ENCODE measurements at regions not wholly inside any gene's neighbourhood (a gene's known extent, or its start where the extent isn't known, plus 50 kb on each side); places are given as distances from the start of the nearest gene placed in this dataset.

GRCh38 chr3:116842254-116842957, 132.8 kb downstream of the TUSC7 start:
- no peak for DNase-seq (ENCODE audit: low spot score)
- intact Hi-C loops (cut with DNase I): no loop called here

GRCh38 chr3:116848248-116848829, 138.8 kb downstream of the TUSC7 start:
- intact Hi-C loops (cut with DNase I): no loop called here
- no peak for DNase-seq (ENCODE audit: low spot score)

GRCh38 chr3:116849261-116849688, 139.7 kb downstream of the TUSC7 start:
- DNase-seq (ENCODE audit: low spot score): no peak
- intact Hi-C loops (cut with DNase I): no loop called here

- DNase-seq (ENCODE audit: low spot score): no peak
- intact Hi-C loops (cut with DNase I): no loop called here
Observed at GRCh38 chr3:116852803-116853202, 143.2 kb downstream of the TUSC7 start.

- intact Hi-C loops (cut with DNase I): no loop called here
Observed at GRCh38 chr3:116863270-116863770, 153.7 kb downstream of the TUSC7 start.

GRCh38 chr3:116863822-116864589, 154.4 kb downstream of the TUSC7 start:
- DNase-seq (ENCODE audit: low spot score): no peak
- intact Hi-C loops (cut with DNase I): no loop called here

More at GRCh38 chr3:116863270-116863770, 153.7 kb downstream of the TUSC7 start:
- DNase-seq (ENCODE audit: low spot score): no peak

- intact Hi-C loops (cut with DNase I): no loop called here
- DNase-seq (ENCODE audit: low spot score): no peak
Observed at GRCh38 chr3:116864590-116864927, 155.0 kb downstream of the TUSC7 start.

- intact Hi-C loops (cut with DNase I): no loop called here
- DNase-seq (ENCODE audit: low spot score): no peak
Observed at GRCh38 chr3:116870379-116870778, 160.8 kb downstream of the TUSC7 start.

- no peak for DNase-seq (ENCODE audit: low spot score)
Observed at GRCh38 chr3:116871905-116872304, 162.3 kb downstream of the TUSC7 start.

GRCh38 chr3:116872688-116873087, 163.1 kb downstream of the TUSC7 start:
- intact Hi-C loops (cut with DNase I): no loop called here
- DNase-seq (ENCODE audit: low spot score): no peak

More at GRCh38 chr3:116871905-116872304, 162.3 kb downstream of the TUSC7 start:
- intact Hi-C loops (cut with DNase I): no loop called here

- no peak for DNase-seq (ENCODE audit: low spot score)
- intact Hi-C loops (cut with DNase I): no loop called here
Observed at GRCh38 chr3:116873142-116873541, 163.6 kb downstream of the TUSC7 start.

- intact Hi-C loops (cut with DNase I): no loop called here
- DNase-seq (ENCODE audit: low spot score): no peak
Observed at GRCh38 chr3:116877968-116878367, 168.4 kb downstream of the TUSC7 start.

- intact Hi-C loops (cut with DNase I): no loop called here
- DNase-seq (ENCODE audit: low spot score): no peak
Observed at GRCh38 chr3:116886202-116886893, 176.8 kb downstream of the TUSC7 start.

GRCh38 chr3:116896116-116896515, 186.5 kb downstream of the TUSC7 start:
- intact Hi-C loops (cut with DNase I): no loop called here
- DNase-seq (ENCODE audit: low spot score): no peak

GRCh38 chr3:116897382-116897781, 187.8 kb downstream of the TUSC7 start:
- no peak for DNase-seq (ENCODE audit: low spot score)
- intact Hi-C loops (cut with DNase I): no loop called here

- DNase-seq (ENCODE audit: low spot score): no peak
- intact Hi-C loops (cut with DNase I): no loop called here
Observed at GRCh38 chr3:116899253-116899652, 189.7 kb downstream of the TUSC7 start.

- no peak for DNase-seq (ENCODE audit: low spot score)
- intact Hi-C loops (cut with DNase I): no loop called here
Observed at GRCh38 chr3:116905334-116905733, 195.8 kb downstream of the TUSC7 start.

- intact Hi-C loops (cut with DNase I): no loop called here
- DNase-seq (ENCODE audit: low spot score): no peak
Observed at GRCh38 chr3:116905794-116906193, 196.2 kb downstream of the TUSC7 start.

GRCh38 chr3:116912116-116912515, 202.5 kb downstream of the TUSC7 start:
- DNase-seq (ENCODE audit: low spot score): no peak
- intact Hi-C loops (cut with DNase I): no loop called here

- intact Hi-C loops (cut with DNase I): no loop called here
- DNase-seq (ENCODE audit: low spot score): no peak
Observed at GRCh38 chr3:116914004-116914403, 204.4 kb downstream of the TUSC7 start.

Data from cardiac septum (tissue), 1 donor.